Dedifferentiated amniotic fluid mesenchymal stem cell (primary cell): ENCODE measurements at regions not wholly inside any gene's neighbourhood (a gene's known extent, or its start where the extent isn't known, plus 50 kb on each side); places are given as distances from the start of the nearest gene placed in this dataset.

Experiments used
- DNase-seq: peaks from one replicate; pipeline ENCODE4 v3.0.0-alpha.2; 2016; ENCODE audit errors: extremely low spot score

- no peak for DNase-seq
Observed at GRCh38 chr3:22474706-22475445, 723.9 kb upstream of the ZNF385D start.

GRCh38 chr3:22475665-22476240, 724.7 kb upstream of the ZNF385D start:
- no peak for DNase-seq

GRCh38 chr3:22476976-22477375, 726.0 kb upstream of the ZNF385D start:
- DNase-seq, result no peak

- DNase-seq, result no peak
Observed at GRCh38 chr3:22485954-22486353, 717.2 kb upstream of the UBE2E2 start.

- no peak for DNase-seq
Observed at GRCh38 chr3:22490747-22491146, 712.4 kb upstream of the UBE2E2 start.

GRCh38 chr3:22491344-22491743, 711.8 kb upstream of the UBE2E2 start:
- no peak for DNase-seq

- no peak for DNase-seq
Observed at GRCh38 chr3:22492342-22492741, 710.8 kb upstream of the UBE2E2 start.

- no peak for DNase-seq
Observed at GRCh38 chr3:22495241-22495640, 707.9 kb upstream of the UBE2E2 start.

- DNase-seq, result no peak
Observed at GRCh38 chr3:22495791-22496190, 707.3 kb upstream of the UBE2E2 start.

- no peak for DNase-seq
Observed at GRCh38 chr3:22496641-22497040, 706.5 kb upstream of the UBE2E2 start.

GRCh38 chr3:22506871-22507270, 696.3 kb upstream of the UBE2E2 start:
- DNase-seq, result no peak

GRCh38 chr3:22507709-22508108, 695.4 kb upstream of the UBE2E2 start:
- DNase-seq, result no peak

- no peak for DNase-seq
Observed at GRCh38 chr3:22523925-22524324, 679.2 kb upstream of the UBE2E2 start.

GRCh38 chr3:22526266-22526837, 676.8 kb upstream of the UBE2E2 start:
- DNase-seq, result no peak

- no peak for DNase-seq
Observed at GRCh38 chr3:22536541-22536940, 666.6 kb upstream of the UBE2E2 start.

- no peak for DNase-seq
Observed at GRCh38 chr3:22537560-22537959, 665.6 kb upstream of the UBE2E2 start.

GRCh38 chr3:22542311-22542710, 660.8 kb upstream of the UBE2E2 start:
- no peak for DNase-seq

GRCh38 chr3:22555753-22556435, 647.2 kb upstream of the UBE2E2 start:
- no peak for DNase-seq

- DNase-seq, result no peak
Observed at GRCh38 chr3:22565393-22565792, 637.7 kb upstream of the UBE2E2 start.

- DNase-seq, result no peak
Observed at GRCh38 chr3:22568285-22568684, 634.8 kb upstream of the UBE2E2 start.

- DNase-seq, result no peak
Observed at GRCh38 chr3:22569570-22569969, 633.6 kb upstream of the UBE2E2 start.

- no peak for DNase-seq
Observed at GRCh38 chr3:22581007-22581406, 622.1 kb upstream of the UBE2E2 start.

GRCh38 chr3:22582266-22582665, 620.9 kb upstream of the UBE2E2 start:
- no peak for DNase-seq
